Dedifferentiated amniotic fluid mesenchymal stem cell (primary cell): ENCODE measurements at regions not wholly inside any gene's neighbourhood (a gene's known extent, or its start where the extent isn't known, plus 50 kb on each side); places are given as distances from the start of the nearest gene placed in this dataset.

Source experiments
- DNase-seq: peaks from one replicate; pipeline ENCODE4 v3.0.0-alpha.2; 2016; ENCODE audit errors: extremely low spot score

- no peak for DNase-seq
Measured at GRCh38 chr1:95991787-95992520, 729.6 kb upstream of the PTBP2 start.

DNA sequence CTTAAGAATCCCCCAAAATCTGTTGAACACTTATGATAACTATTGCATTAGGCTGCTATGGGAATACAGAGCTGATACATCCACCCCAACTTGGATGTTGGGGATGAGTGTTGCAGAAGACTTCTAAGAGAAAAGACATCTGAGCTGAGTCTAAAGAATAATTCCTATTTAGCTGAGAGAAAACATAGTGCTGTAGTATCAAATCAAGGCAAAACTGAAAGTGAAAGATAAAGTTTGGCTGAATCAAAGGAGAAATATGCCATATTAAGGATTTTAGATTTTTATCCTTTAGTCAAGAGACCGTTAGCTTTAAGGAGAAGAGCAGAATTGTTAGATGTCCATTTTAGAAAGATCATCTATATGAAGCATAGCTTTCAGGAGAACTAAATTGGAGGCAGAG, 726.9 kb upstream of the PTBP2 start:
- DNase-seq = no peak

GRCh38 chr1:96002201-96002600, 719.4 kb upstream of the PTBP2 start:
- no peak for DNase-seq

- DNase-seq = no peak
Measured at GRCh38 chr1:96002969-96003964, 718.3 kb upstream of the PTBP2 start.

DNA sequence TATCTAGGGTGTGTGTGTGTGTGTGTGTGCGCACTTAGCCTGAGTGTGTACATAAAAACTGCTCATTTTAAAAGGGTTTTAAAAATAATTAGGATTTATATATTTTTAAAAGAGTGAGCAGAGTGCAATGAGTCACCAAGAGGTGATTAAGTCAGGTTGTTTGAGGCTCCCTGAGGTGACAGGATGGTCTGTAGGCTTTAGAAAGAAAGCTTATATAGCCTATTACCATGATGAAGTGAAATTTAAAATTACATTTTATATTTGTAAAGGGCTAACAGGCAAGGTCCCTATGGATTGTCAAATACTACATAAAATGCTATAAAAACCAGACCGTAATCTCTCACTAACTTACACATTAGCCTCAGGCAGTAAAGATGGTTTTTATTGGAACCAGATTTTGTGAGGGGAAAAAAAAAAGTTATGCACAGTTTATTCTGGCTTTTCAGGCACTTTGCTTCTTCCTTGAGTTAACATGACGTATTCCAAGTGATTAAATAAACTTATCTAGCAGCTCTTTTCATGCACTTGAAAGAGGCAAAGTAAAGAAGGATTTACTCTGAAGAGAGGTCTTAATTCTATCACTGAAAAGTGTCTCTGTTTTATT, 711.7 kb upstream of the PTBP2 start:
- no peak for DNase-seq

DNA sequence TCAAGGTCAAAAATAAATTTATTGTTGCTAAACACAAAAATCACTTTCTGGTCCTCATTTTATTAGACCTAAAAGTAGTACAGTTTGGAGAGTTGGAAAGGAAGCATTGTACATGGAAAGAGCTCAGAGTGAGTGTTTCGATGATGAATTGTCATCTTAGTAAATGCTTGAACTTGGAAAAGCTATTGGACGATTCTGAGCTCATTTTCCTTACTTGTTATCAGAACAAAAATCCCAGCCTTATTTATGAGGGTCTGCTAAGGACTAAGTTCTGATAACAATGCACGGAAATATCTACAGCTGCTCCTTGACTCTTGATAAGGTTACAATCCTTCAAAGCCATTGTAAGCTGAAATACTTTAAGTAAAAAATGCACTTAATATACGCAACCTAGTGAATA, 710.0 kb upstream of the PTBP2 start:
- no peak for DNase-seq

DNA sequence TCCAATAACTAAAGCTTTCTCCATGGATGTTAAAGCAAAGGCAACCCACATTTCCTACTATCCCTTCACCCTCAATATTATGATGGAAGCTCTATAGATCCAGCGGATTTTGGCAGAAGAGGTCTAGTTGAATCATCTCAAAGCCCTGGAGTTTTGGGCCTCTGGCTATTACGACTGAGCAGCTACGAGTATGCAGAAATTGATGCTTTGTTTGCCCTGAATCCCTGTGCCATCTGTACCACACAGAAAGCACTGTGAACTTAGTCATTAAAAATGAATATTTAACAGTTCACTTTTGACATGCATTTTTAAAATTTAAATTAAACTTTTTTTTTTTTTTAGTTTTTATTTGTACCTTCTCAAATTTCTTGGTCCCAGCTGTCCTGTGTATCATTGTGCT, 705.4 kb upstream of the PTBP2 start:
- DNase-seq = no peak

DNA sequence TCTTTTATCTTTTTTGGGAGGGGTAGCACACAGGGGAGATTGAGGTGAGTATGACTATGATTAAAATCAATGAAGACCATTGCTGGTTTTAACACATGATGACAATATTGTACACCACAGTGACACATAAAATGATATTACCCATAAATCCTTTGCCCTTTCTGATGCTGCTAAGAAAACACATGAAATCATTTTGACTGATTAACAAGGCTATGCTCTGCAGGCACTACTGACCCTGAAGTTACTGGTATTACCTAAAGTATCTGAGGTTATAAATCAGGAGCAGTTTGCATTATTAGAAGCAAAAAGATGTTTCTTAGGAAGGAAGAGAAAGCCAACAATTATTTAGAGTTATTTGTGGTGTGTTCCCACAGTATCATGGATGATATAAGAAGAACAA, 701.2 kb upstream of the PTBP2 start:
- DNase-seq = no peak

- DNase-seq = no peak
Measured at GRCh38 chr1:96025062-96025461, 696.5 kb upstream of the PTBP2 start.

- DNase-seq = no peak
Measured at GRCh38 chr1:96028071-96028470, 693.5 kb upstream of the PTBP2 start.

DNA sequence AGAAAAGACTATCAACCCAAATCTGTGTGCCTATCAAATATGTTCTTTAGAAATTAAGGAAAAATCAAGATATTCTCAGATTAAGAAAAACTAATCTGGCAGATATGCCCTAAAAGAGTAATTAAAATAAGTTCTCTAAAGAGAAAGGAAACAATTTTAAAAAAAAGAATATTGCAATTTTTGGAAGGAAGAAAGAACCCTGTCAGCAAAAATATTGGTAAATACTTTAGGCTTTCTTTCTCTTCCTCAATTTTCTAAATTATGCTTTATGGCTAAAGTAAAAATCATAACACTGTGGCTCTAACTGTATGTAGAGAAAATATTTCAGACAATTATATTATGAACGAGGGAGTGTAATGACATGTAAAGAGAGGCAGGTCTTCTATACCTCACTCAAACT, 691.3 kb upstream of the PTBP2 start:
- DNase-seq = no peak

- no peak for DNase-seq
Measured at GRCh38 chr1:96034006-96034405, 687.6 kb upstream of the PTBP2 start.

- DNase-seq = no peak
Measured at GRCh38 chr1:96036763-96037162, 684.8 kb upstream of the PTBP2 start.

GRCh38 chr1:96038636-96039035, 682.9 kb upstream of the PTBP2 start:
- DNase-seq = no peak

GRCh38 chr1:96039910-96040309, 681.7 kb upstream of the PTBP2 start:
- DNase-seq = no peak

DNA sequence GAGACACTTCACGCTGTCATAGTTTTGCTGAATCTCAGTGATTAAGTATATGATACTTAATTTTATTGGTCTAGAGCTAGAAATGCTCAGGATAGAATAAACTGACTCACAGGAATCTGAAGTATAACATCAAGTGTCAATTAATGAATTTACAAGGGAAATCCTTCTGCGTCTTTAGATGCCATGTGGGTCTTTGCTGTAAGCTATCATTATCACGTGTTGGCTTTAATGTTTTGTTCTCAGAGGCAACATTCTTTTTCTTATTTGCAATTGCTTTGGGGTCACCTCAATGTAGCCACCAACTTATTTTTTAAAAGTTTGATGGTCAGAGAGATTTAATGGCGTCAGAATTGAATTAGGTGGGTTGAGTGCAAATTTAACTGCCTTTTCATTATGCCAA, 680.1 kb upstream of the PTBP2 start:
- no peak for DNase-seq

DNA sequence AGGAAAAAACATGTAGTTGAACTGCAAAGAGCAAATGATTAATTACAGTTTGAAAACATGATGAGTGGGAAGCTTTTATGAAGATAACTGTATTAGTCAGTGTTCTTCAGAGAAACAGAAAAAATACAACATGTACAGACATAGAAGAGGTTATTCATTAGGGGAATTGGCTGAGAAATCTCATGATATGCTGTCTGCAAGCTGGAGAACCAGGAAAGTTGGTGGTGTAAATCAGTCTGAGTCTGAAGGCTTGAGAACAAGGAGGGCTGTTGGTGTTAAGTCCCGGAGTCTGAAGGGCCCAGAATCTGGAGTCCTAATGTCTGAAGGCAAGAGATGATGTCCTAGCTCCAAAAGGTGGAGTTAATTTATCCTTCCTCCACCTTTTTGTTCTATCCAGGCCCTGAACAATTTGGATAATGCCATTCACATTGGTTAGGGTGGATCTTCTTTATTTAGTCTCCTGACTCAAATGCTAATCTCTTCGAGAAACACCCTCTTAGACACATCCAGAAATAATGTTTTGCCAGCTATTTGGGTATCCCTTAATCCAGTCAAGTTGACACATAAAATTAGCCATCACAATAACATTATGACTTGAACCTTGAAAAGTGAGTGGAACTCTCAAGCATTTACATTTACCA, 672.9 kb upstream of the PTBP2 start:
- no peak for DNase-seq

DNA sequence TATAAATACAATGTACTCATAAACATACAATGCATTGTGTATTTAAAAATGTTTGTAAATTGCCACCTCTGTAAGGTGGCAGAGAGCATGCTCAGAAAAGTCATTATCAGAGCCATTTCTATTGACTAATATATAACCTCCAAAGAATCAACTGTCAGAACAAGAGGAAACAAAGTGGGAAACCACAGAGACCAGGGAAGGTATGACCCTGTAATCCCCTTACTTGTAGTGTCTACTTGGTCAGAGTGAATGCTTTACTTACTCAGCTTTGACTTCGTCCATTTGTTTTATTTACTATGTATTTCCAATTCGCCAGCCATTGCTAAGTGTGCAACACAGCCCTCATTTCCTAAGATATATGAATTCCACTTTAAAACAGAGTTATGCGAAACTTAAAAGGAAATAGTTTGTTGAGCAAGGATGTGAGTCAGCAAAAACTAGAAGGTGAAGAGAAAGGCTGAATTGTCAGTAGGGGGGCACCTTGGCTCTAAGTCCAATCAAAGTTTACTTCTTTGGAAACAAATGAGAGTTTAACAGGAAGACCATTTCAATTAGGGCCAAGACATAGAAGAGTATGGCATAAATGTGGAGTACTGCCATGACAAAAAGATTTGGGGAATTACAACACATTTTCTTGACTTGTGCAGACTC, 671.7 kb upstream of the PTBP2 start:
- no peak for DNase-seq

- DNase-seq = no peak
Measured at GRCh38 chr1:96059276-96059675, 662.3 kb upstream of the PTBP2 start.

DNA sequence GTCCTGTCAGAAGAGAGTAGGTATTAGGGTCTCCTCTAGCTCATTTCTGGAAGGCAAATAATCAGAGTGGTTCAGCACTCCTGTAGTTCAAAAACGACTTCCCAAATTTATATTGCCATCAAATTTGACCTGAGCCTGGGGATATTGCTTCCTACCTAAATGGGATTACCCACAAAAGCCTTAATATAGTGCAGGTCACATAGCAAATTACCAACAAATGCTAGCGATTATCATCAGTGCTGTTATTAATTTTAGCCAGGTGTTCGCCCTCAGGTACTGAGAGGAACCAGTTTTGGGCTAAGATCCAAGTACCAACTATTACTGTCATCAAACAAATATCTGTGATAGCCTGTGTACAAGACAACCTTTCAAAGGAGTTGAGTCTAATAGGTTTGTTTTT, 661.8 kb upstream of the PTBP2 start:
- no peak for DNase-seq

GRCh38 chr1:96060621-96061020, 661.0 kb upstream of the PTBP2 start:
- no peak for DNase-seq

GRCh38 chr1:96072021-96072420, 649.6 kb upstream of the PTBP2 start:
- DNase-seq = no peak
